MM.1S (cell line): ENCODE measurements at regions not wholly inside any gene's neighbourhood (a gene's known extent, or its start where the extent isn't known, plus 50 kb on each side); places are given as distances from the start of the nearest gene placed in this dataset.

Experiments used
- CTCF ChIP-seq: fragments of 300-600 bp; sonication (generic); IDR thresholded peaks from 2 replicates; pipeline ENCODE4 v1.5.1; 2016; ENCODE audit warnings: antibody characterized with exemption, low read length, mixed read lengths
- EZH2phosphoT487 ChIP-seq: fragments of 300-600 bp; sonication (generic); IDR thresholded peaks from 2 replicates; pipeline ENCODE4 v1.6.1; 2018; ENCODE audit warnings: antibody characterized with exemption, low read length

GRCh38 chr10:111953949-111954348 is 229.6 kb downstream of the GPAM start:
- TF ChIP-seq CTCF (no peak), EZH2phosphoT487 (no peak)
